DMS 273 (cell line): ENCODE measurements at regions not wholly inside any gene's neighbourhood (a gene's known extent, or its start where the extent isn't known, plus 50 kb on each side); places are given as distances from the start of the nearest gene placed in this dataset.
"Not testable (repeated sequence)": the region's sequence is repeated elsewhere in the genome, so short reads cannot be mapped to it uniquely, and the experiment has no call there.

Experiments used
- DNase-seq: peaks from one replicate; lab custom pipeline; 2025; ENCODE audit not compliant: unreplicated experiment; lab: John Stamatoyannopoulos, UW

GRCh38 chr13:79190932-79191331 lies 215.1 kb downstream of the RBM26 start:
- no peak for DNase-seq

DNA sequence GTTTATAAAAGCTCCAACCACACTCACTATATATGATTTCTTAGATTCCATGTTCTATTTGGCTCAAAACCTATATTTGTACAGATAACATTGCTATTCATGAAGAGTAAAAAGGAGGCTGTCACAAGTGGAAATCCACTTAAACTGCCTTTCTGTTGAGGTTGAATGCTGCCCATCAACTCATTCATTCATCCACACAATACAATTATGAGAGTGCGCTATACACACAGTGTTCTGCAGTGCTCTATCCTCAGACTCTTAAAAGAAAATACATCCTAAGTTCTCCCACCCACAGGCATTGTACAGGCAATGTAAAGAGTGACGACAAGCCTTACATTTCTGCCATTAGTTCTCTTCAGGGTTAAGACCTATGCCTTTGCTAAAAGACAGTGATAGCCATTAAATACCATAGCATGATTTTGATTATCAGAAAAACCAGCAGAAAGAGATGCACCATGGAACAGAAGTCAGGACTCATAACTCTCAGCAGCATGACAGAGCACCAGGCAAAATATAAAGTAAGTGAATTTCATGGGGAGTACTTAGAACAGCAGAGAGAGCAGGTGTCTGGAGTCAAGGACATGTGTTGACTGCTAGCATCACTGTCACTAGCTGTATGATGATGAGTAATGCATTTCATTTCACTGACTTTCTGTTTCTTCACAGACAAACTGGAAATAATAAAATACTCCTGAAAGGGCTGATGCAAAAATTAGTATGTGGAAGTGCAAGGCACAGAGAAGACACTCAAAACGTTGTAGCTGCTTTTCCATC lies 218.0 kb downstream of the RBM26 start:
- DNase-seq: no peak

- no peak for DNase-seq
Observed at GRCh38 chr13:79185580-79185979, 220.5 kb downstream of the RBM26 start.

GRCh38 chr13:79183231-79183630 lies 222.8 kb downstream of the RBM26 start:
- DNase-seq: no peak

GRCh38 chr13:79173691-79174090 lies 232.4 kb downstream of the RBM26 start:
- not testable (repeated sequence) for DNase-seq

GRCh38 chr13:79172924-79173323 lies 233.1 kb downstream of the RBM26 start:
- DNase-seq: not testable (repeated sequence)

GRCh38 chr13:79171141-79172061 lies 234.7 kb downstream of the RBM26 start:
- DNase-seq: no peak

- DNase-seq: no peak
Observed at GRCh38 chr13:79160818-79161217, 245.2 kb downstream of the RBM26 start.

DNA sequence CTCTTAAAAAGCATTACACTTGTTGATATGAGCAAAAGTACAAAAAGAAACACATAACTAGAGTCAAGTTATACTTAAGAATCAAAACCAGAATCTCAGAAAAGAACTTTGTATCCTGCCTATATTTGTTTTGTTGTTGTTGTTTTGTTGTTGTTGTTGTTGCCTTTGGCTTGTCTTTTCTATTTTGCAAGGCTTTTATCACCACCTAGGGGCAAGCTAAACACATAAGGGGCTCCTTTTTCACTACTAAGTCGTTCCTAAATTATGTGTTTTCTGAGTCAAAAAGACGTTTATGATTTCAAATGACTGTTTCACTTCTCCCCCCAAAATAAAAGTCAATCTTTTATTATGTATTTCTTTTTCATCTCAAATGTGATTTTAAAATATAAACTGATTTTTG lies 250.2 kb downstream of the RBM26 start:
- no peak for DNase-seq

GRCh38 chr13:79149210-79149609 lies 256.8 kb downstream of the RBM26 start:
- DNase-seq: no peak

GRCh38 chr13:79141082-79141481 lies 265.0 kb downstream of the RBM26 start:
- no peak for DNase-seq

- DNase-seq: no peak
Observed at GRCh38 chr13:79128158-79128557, 277.9 kb downstream of the RBM26 start.

- no peak for DNase-seq
Observed at GRCh38 chr13:79126706-79127105, 279.3 kb downstream of the RBM26 start.

DNA sequence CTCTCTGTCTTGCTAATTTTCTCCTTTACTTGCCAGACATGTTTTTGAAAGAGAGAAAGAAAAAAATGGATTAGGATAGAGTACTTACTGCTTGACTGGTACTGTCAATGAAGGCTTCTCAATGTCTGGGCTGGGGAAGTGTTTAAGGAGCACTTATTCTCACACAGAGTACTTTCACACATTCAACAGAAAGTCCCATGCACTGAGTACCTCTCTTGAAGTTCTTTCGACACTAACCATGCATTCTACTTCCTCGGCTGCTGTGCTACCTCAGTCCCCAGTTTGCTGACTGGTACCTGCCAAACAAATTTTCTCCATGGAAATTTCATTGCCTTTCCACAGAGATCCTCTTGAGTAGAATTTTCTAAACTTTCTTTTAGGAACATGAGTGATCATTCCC lies 281.9 kb downstream of the RBM26 start:
- DNase-seq: no peak

DNA sequence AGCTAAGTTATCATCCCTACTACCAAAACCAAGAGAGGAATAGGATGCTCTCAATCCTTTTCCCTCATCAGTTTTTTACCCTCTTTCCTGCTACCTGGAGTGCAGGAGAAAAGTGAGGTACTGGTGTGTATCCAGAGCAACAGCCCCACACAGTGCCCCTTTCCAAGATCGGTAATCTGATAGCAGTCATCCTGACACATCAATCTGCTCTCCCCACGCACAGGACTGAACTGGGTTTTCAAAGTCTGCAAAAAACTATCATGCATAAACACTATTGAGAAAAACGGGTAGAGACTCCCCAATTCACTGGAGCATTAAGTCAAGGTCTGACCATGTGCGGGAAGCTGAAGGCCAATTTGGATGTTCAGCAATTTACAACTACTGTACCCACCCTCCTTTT lies 284.8 kb downstream of the RBM26 start:
- DNase-seq: peak; percentile 33

- no peak for DNase-seq
Observed at GRCh38 chr13:79119578-79120107, 286.4 kb downstream of the RBM26 start.

DNA sequence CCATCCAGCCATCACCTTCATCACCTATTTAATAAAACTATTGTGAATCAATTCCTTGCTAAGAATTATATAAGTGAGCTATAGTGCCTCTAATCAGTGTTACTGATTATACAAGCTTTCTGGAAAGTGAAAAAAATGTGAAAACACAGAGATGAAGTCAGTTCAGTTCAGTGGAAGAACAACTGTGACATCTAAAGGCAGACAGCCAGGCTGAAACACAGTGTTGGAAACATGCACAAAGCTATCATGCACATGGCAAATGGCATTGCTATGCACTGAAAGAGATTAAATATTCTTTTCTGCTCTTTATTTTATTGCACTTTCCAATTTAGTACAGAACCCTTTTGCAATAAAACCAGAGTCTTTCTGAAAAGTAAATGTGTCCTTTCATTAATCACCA lies 294.0 kb downstream of the RBM26 start:
- peak; percentile 1 for DNase-seq

- DNase-seq: peak; percentile 79
Observed at GRCh38 chr13:79108914-79109643, 297.0 kb downstream of the RBM26 start.

DNA sequence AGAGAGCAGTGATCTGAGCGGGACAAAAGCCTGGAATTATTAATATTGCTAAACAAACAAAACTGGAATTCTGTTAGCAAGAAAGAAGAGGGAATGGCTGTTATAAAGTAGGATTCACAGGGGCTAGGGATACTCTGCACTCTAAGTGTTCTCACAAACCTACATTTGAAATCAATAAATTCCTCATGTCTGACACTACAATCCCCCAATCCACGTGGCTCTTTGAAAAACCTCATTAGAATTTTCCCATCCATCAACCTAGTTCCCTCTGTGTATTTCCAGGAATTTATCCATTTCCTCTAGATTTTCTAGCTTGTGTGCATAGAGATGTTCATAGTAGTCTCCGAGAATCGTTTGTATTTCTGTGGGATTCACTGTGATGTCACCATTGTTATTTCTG lies 307.5 kb downstream of the RBM26 start:
- no peak for DNase-seq

DNA sequence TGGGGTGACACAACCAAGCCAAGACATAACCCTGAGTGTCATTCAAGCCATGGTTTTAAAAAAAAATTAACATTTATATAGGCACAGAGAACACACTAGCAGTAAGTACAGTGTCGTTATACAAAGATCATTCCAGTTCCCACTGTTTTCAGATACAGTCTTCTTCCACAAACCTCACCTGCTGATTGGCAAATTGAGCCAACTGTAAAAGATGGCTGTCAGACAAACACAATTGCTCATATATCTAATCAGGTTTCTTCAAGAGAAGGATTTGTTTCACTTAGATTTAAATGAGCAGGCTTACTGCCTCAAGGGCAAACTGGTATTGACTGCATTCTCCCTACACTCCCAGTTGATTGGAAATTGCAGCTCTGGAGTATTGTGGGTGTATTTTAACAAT lies 308.9 kb downstream of the RBM26 start:
- DNase-seq: no peak

DNA sequence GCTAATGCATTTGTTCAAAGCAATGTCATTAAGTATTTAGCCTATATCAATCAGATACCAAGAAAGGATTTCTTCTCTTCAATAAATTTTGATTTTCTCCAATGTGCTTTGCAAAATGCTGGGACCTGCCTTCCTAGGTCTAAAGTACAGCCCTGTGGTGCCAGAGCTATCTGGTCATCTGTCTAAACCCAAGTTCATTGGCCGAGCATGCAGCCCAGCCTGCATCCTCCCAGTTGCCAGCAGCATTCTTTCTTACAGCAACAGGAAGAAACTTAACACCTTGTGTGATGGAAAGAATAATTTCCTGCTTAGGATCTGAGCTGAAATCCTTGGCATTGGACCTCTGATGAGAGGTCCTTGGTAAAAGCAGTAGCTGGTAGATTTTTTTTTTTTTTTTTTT lies 310.0 kb downstream of the RBM26 start:
- no peak for DNase-seq
